ENCODE measurements at regions not wholly inside any gene's neighbourhood (a gene's known extent, or its start where the extent isn't known, plus 50 kb on each side); places are given as distances from the start of the nearest gene placed in this dataset.

DNA sequence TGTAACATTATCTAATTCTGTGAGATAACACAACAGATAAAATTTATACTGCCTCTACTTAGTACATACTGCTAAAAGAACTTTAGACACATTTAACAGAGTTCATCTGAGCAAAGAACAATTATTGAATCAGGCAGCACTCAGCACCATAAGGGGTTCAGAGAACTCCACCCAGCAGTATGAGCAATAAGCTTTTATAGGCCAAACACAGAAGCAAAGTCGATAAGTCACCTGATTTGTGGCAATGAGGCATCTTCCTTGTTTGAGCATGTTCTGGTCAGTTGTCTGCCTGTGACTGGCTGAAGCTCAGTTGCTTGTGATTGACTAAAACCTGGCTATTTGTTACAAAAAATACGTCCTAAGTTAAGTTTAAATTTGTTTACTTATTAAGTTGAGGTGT, 746.1 kb upstream of the DDX18 start:
- TF ChIP-seq POLR2A (IDR thresholded peaks at IDR 0.05; ENCODE audit: low read depth, low read length) (no peak), POLR2AphosphoS5 (IDR thresholded peaks at IDR 0.05; ENCODE audit: low read depth, low read length) (no peak)
